SK-N-SH treated with all-trans-retinoic acid at 6 μM for 48 hours (cell line): ENCODE measurements at regions not wholly inside any gene's neighbourhood (a gene's known extent, or its start where the extent isn't known, plus 50 kb on each side); places are given as distances from the start of the nearest gene placed in this dataset.

Source experiments
- ARNTL ChIP-seq: fragments of 450-650 bp; formaldehyde crosslinking; IDR thresholded peaks from 2 replicates; pipeline ENCODE4 v1.5.0; 2020; ENCODE audit warnings: low read depth, mild to moderate bottlenecking, moderate library complexity, borderline replicate concordance
- ESRRG ChIP-seq: fragments of 250-450 bp; sonication (Bioruptor Pico); IDR thresholded peaks from 2 replicates; pipeline ENCODE4 v1.6.1; 2021; ENCODE audit warnings: mild to moderate bottlenecking
- OSR1 ChIP-seq: fragments of 250-450 bp; sonication (Bioruptor Pico); IDR thresholded peaks from 2 replicates; pipeline ENCODE4 v1.8.0; 2022; ENCODE audit warnings: moderate library complexity, mild to moderate bottlenecking, inconsistent platforms
- PATZ1 ChIP-seq: fragments of 250-450 bp; sonication (Bioruptor Pico); IDR thresholded peaks from 2 replicates; pipeline ENCODE4 v1.8.0; 2020; ENCODE audit warnings: mild to moderate bottlenecking, moderate library complexity, borderline replicate concordance
- POU6F1 ChIP-seq: fragments of 250-450 bp; sonication (Bioruptor Pico); IDR thresholded peaks from 2 replicates; pipeline ENCODE4 v1.8.0; 2021; ENCODE audit warnings: low read depth, mild to moderate bottlenecking, moderate library complexity, borderline replicate concordance
- PPARA ChIP-seq: fragments of 250-450 bp; sonication (Bioruptor Pico); IDR thresholded peaks from 2 replicates; pipeline ENCODE4 v1.5.0; 2020; ENCODE audit warnings: mild to moderate bottlenecking, borderline replicate concordance
- RARB ChIP-seq: fragments of 250-450 bp; sonication (Bioruptor Pico); IDR thresholded peaks from 2 replicates; pipeline ENCODE4 v1.8.0; 2021; ENCODE audit warnings: mild to moderate bottlenecking, moderate library complexity
- SNAI2 ChIP-seq: fragments of 250-450 bp; sonication (Bioruptor Pico); IDR thresholded peaks from 2 replicates; pipeline ENCODE4 v1.5.0; 2020; ENCODE audit warnings: mild to moderate bottlenecking, moderate library complexity
- TCF4 ChIP-seq: fragments of 250-450 bp; sonication (Bioruptor Pico); IDR thresholded peaks from 2 replicates; pipeline ENCODE4 v1.8.0; 2021; ENCODE audit warnings: mild to moderate bottlenecking, moderate library complexity, borderline replicate concordance
- TSHZ2 ChIP-seq: fragments of 250-450 bp; sonication (Bioruptor Pico); IDR thresholded peaks from 2 replicates; pipeline ENCODE4 v1.5.0; 2020; ENCODE audit warnings: mild to moderate bottlenecking, moderate library complexity
- ZFP3 ChIP-seq: fragments of 250-450 bp; sonication (Bioruptor Pico); IDR thresholded peaks from 2 replicates; pipeline ENCODE4 v1.5.0; 2020; ENCODE audit warnings: mild to moderate bottlenecking, moderate library complexity
- ZFP30 ChIP-seq: fragments of 450-650 bp; formaldehyde crosslinking; IDR thresholded peaks from 2 replicates; pipeline ENCODE4 v1.5.0; 2022; ENCODE audit warnings: mild to moderate bottlenecking, moderate library complexity
- ZNF565 ChIP-seq: fragments of 450-650 bp; formaldehyde crosslinking; conservative IDR thresholded peaks from 2 replicates; pipeline ENCODE4 v1.5.0; 2020; ENCODE audit warnings: low read depth, mild to moderate bottlenecking, moderate library complexity
- ZNF70 ChIP-seq: fragments of 450-650 bp; formaldehyde crosslinking; IDR thresholded peaks from 2 replicates; pipeline ENCODE4 v1.5.0; 2020; ENCODE audit warnings: mild to moderate bottlenecking, moderate library complexity

- TF ChIP-seq PATZ1 (CRISPR knock-in tag) = no peak
- no peak for TF ChIP-seq OSR1 (CRISPR knock-in tag)
- TF ChIP-seq POU6F1 = no peak
- TF ChIP-seq RARB (CRISPR knock-in tag) = no peak
- TF ChIP-seq ARNTL = no peak
- TF ChIP-seq ESRRG (CRISPR knock-in tag) = no peak
- TF ChIP-seq ZFP3 (CRISPR knock-in tag) = no peak
- no peak for TF ChIP-seq ZFP30
- no peak for TF ChIP-seq ZNF70 (CRISPR knock-in tag)
- no peak for TF ChIP-seq TSHZ2 (CRISPR knock-in tag)
- no peak for TF ChIP-seq TCF4 (CRISPR knock-in tag)
- no peak for TF ChIP-seq ZNF565
- no peak for TF ChIP-seq SNAI2 (CRISPR knock-in tag)
- no peak for TF ChIP-seq PPARA
These were observed 275.2 kb downstream of the SPRY1 start for GRCh38 chr4:123671636-123672404.
